HUDEP-2 (cell line): ENCODE measurements at regions not wholly inside any gene's neighbourhood (a gene's known extent, or its start where the extent isn't known, plus 50 kb on each side); places are given as distances from the start of the nearest gene placed in this dataset.

Source experiments
- DNase-seq, 76 experiments: peaks; one replicate each; lab custom pipeline; 2025; ENCODE audit not compliant: unreplicated experiment in 76 of 76; lab: John Stamatoyannopoulos, UW

DNA sequence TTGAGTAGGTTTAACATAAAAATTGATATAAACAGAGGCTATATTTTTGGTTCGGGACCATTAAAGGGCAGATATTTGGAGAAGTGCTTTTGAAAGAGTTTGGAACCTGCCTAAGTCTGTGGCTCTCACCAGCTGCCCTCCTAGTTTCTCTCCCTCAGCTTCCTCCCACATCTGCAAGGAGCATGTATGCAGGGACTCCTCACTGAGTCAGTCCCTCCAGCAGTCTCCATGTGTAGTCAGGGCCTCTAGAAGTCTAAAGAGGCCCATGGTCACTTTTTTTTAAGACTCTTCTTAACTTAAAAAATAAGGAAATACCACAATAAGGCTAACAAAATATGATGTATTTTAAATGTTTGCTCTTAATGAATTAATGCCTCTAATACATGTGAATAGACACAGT is 220.0 kb upstream of the TANK start:
- no peak for DNase-seq

DNA sequence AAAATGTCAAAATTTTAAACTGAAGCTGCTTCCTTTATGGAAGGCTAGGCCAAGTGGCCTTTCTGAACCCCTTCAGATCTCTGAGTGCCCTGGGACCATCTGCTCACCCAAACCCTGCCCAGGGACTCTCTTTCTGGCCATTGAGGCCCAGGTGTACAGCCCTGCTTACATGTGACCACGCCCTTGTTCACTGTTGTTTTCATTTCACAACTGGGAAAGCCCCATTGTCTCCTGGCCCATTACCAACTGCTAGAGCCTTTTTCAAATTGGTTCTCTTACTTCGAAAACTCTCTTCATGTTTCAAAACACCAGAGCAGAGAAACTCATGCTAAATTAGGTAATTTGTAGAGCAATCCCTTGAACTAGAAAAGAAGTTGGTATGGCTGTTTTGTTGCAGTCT is 219.5 kb upstream of the TANK start:
- DNase-seq = no peak

DNA sequence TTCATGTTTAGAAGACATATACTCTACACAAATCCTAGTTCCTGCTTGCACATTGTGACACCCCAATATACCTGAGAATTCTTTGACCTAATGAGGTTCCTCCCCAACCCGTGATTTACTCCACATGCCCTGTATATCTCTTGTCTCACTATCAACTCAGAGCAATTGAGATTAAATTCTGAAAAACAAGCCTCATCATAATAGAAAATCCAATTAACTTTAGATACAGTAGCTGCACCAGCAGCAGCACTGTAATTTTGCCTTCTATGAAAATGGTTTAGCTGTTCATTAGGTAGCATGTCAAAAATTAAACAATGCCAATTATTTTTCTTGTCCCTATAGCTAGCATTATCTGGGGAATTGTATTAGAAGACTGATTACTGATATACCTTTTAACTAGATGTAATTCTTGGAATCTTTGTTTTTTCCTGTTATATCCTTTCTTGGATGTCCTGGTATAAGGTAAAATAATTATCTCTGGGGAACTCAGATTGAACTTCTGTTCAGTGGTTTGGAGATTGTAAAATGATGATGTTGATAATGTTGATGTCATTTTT is 218.9 kb upstream of the TANK start:
- no peak for DNase-seq

DNA sequence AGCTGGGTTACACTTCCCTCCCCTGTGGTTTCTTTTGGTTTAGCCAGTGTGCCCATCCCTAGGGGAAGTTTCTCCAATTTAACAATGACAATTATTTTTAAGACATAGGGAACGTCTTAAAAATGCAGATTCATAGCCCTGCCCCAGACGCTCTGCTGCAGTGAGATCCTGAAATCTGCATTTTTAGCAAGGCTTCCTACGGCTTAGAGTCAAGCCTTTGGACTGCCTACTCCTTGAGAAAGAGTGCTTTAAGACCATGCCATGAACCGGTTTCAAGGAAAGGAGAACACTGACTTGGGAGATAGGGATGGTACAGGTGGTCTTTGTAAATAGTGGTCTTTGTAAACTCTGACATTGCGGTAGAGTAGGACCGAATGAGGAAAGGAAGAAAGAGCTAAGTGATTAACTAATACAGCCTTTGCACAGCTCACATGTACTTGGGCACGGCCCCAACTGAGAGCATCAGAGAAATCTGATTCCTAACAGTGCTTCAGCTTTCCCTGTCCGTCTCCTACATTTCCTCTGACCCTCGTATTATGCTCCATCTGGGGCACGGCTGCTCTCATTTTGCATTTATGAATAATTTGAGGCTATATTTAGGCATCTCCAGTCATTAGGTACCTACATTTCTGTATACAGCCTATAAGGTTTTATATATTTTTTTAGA is 217.6 kb upstream of the TANK start:
- DNase-seq = no peak

- DNase-seq = no peak
Measured at GRCh38 chr2:160943414-160943813, 216.8 kb upstream of the TANK start.

DNA sequence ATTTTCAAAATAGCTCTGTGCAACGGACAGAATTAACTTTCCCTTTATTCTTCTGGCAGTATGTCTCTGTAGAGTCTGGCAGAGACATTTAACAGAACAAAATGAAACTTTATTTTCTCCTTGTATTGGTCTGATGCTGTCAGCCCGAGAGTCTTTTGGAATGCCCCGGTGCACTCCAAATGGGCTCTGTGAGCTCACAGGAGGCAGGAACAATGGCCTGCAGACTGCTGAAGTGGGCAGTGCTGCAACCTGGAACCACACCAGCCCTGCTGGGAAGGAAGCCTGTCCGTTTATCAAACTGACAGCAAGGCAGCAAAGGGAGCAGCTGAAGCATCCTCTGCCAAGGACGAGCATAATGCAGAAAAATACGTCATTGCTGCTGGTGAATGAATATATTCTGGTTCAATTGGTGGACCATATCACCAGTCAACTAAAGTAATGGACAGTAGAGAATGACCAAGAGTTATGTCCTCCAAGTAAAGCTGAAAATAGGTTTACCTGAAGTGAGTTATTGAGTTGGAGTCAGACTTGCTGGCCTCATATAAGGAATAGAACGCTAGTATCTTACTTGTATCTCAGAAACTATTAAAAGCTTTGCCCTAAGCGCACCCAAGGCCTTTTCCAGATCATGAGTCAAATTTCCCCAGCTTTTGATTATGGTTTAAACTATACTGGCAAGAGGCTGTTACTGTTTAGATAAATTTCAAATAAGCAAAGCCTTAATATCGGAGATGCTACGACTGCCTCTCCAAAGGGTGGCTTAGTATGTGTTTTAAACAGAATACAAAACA is 207.6 kb upstream of the TANK start:
- DNase-seq = no peak

DNA sequence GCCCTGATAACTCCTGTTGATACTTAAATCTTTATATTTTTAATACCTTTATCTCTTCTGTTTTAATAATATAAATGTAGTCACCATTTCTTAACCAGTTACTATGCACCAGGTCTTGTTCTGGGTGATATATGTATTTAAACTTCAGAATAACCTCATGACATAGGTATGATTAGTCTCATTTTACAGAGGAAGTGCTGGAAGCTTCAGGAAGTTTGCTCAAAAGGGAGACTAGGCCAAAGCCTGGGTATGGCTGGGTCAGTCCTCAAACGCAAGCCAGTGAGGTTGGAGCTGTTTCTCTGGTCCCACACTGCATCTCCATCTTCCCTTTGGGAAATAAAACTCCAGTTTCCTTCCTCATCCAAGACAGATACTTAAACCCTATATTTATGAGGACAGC is 204.7 kb upstream of the TANK start:
- DNase-seq = no peak

DNA sequence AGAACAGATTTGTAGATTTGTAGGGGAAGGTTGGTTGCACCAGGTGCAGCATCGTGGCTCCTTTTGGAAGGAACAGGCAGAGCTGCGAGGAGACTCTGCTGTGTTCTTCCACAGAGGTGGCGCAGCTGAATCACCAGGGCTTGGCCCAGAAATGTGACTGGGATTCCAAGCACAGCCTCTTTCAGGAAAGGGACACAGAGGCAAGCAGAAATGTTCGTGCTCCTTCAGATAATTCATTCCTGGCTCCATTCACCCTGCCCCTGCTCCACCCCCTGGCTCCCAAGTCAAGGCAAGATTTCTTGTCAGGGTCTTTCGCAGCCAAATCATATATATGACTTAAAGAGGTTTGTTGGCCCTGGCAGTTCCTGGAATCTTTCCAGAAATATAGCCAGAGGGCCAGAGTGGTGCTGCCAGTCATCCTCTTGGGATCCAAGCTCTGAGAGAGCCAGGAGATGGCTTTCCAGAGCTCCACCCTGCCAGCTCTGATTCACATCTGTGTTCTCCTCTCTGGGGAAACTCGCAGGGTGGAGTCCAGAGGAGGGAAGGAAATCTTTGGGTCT is 203.9 kb upstream of the TANK start:
- no peak for DNase-seq

DNA sequence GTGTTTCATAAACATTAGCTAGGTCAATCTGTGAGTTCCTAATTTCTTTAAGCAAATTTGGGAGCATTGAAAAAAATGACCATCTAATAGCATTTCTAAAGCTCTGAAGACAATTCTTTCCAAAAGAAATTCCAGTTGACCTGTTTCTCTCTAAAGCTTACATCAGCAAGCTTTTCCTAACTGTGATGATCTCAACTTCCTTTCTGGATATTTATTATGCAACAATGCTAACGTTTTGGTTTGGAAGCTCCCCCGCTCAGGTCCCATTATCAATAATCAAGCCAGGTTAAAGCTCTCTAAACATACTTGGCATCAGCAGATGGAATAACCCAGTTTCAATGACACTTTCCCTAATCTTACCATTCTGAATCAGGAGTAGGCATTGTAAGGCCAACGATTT is 196.3 kb upstream of the TANK start:
- no peak for DNase-seq

GRCh38 chr2:160967523-160967922 is 192.7 kb upstream of the TANK start:
- DNase-seq = no peak

GRCh38 chr2:160968183-160968582 is 192.0 kb upstream of the TANK start:
- DNase-seq = no peak

GRCh38 chr2:160970052-160970965 is 189.9 kb upstream of the TANK start:
- DNase-seq = no peak

DNA sequence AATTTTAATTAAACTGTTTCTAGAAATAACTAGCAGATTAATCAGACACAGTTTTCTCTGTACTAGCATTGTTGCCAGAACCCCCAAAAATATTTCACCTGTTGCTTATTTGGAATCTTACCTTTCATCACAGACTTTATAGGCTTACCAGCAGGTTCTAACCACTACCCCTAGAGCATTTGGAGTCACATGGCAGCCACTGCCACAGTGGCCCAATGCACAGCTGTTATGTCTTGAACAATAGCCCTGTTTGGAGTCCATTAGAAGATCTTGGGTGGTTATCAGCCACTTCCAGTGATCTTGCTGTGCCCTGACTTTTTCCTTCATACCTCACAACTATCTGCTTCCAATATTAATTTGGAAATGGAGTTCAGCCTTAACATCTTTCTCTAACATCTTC is 186.2 kb upstream of the TANK start:
- no peak for DNase-seq

DNA sequence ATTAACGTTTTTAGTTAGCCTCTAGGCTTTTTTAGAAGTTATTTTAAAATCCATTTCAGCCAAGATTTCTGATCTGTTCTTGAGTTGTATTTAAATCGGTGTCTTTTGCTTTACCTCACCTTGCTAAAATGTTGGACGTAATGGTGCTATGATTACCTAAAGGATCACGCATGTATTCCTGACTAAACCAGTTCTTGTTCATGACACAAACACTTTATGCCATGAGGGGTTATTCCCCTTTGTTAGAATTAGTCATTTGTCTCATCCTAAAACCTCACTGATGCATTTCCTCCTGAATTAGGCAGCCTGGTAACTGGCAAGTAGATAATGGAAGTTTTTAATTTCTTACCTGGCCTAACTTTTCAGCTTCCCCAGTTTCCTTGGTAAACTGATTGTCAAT is 185.4 kb upstream of the TANK start:
- DNase-seq = no peak

DNA sequence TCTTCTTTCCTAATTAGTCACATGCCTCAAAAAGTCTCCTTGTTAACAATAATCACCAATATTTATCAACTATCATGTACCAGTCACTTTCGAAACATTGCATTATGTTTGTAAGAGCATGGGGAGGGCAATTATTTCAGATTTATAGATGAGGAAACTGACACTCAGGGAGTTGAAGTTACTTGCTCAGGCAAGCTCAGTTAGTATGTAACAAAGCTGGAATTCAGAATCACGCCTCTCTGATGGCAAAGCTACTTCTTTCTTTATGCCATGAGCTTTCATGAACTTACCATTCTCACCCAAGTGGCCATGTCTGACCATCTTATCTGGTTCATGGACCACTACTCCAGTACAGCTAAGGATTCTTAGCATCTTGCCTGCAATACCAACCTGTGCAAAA is 183.4 kb upstream of the TANK start:
- no peak for DNase-seq

- DNase-seq = no peak
Measured at GRCh38 chr2:160977376-160977775, 182.9 kb upstream of the TANK start.

- DNase-seq = no peak
Measured at GRCh38 chr2:160977854-160978253, 182.4 kb upstream of the TANK start.

DNA sequence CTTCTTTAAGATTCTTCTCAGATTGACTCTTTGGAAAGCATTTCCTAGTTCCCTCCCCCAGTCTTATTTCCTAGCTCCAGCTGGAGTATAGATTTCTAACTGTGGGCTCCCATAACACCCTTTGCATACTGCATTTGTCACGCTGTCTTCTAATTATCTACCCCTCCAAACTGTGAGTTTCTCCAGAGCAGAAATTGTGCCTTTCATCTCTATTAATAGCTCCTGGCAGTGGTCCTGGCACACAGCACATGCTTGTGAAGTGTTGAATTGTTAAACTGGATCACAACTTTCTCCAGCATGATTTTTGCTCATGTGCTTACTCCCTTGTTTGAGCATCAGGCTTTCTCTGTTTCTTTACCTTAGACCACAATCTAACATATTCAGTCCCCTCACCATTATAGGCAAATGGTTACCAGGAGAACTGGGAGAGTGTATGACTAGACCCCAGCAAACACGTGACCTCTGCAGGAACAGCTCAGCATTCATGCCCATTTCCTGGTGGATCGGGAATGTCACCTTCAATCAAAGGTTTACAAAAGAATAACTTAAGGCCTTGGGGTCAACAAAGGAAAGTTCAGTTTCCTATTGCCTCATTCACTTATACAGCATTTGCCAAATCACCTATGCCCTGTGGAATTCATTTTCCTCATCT is 175.7 kb upstream of the TANK start:
- DNase-seq = no peak

DNA sequence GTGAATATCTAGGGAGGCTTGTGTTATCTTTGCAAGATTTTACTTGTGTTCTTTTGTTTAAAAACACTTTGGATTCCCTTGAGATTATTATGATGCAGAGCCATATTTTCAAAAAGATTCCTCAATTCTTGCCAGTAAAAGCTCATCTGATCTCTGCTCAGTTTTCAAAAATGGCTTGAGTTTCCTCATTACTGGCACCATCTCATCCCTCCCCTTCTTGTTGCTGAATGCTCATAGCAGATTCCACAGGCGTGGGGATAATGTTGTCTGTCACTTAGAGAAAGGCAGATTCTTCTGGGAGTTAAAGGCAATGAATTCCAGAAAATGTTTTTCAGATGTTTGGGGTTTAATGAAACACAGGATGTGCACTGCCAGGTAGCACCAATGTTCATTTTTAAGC is 170.4 kb upstream of the TANK start:
- no peak for DNase-seq

GRCh38 chr2:160993654-160994061 is 166.6 kb upstream of the TANK start:
- no peak for DNase-seq
